RWPE2 (cell line): ENCODE measurements at regions not wholly inside any gene's neighbourhood (a gene's known extent, or its start where the extent isn't known, plus 50 kb on each side); places are given as distances from the start of the nearest gene placed in this dataset.
"Not testable (repeated sequence)": the region's sequence is repeated elsewhere in the genome, so short reads cannot be mapped to it uniquely, and the experiment has no call there.

Experiments
- ATAC-seq: fragments of 200-7000 bp; cut with Tn5 transposase; 3 replicates; pipeline ENCODE4 v1.9.1; 2021; ENCODE audit warnings: low read depth
- DNase-seq: peaks from one replicate; pipeline ENCODE4 v3.0.0-alpha.2; 2020; ENCODE audit warnings: low spot score
- H3K27ac ChIP-seq: fragments of 450-650 bp; 2 replicates; pipeline ENCODE4 v1.5.1; 2017; ENCODE audit warnings: mild to moderate bottlenecking; ENCODE audit not compliant: poor library complexity, severe bottlenecking
- H3K27me3 ChIP-seq: fragments of 250-450 bp; sonication (Bioruptor Pico); 2 replicates; pipeline ENCODE4 v1.5.1; 2021; ENCODE audit warnings: mild to moderate bottlenecking, moderate library complexity; ENCODE audit not compliant: insufficient read depth, poor library complexity, severe bottlenecking
- H3K36me3 ChIP-seq: fragments of 250-450 bp; sonication (Bioruptor Pico); 2 replicates; pipeline ENCODE4 v1.5.1; 2020; ENCODE audit warnings: low read depth, mild to moderate bottlenecking, moderate library complexity
- H3K4me1 ChIP-seq: fragments of 250-450 bp; sonication (Bioruptor Pico); 2 replicates; pipeline ENCODE4 v1.5.1; 2021; ENCODE audit warnings: mild to moderate bottlenecking, moderate library complexity; ENCODE audit not compliant: insufficient read depth, poor library complexity, severe bottlenecking
- H3K4me3 ChIP-seq: fragments of 250-450 bp; sonication (Bioruptor Pico); 2 replicates; pipeline ENCODE4 v1.5.1; 2021; ENCODE audit warnings: mild to moderate bottlenecking, moderate library complexity; ENCODE audit not compliant: severe bottlenecking
- H3K9me3 ChIP-seq: fragments of 250-450 bp; sonication (Bioruptor Pico); 2 replicates; pipeline ENCODE4 v1.5.1; 2021; ENCODE audit warnings: mild to moderate bottlenecking, moderate library complexity; ENCODE audit not compliant: severe bottlenecking
- TF ChIP-seq, protein P1 (sequence below): fragments of 450-650 bp; IDR thresholded peaks from one replicate; pipeline ENCODE4 v1.5.1; 2017; ENCODE audit warnings: mild to moderate bottlenecking, moderate library complexity; ENCODE audit not compliant: poor library complexity, severe bottlenecking

GRCh38 chr7:83814480-83814879 lies 165.5 kb upstream of the SEMA3E start:
- no peaks in the 10 kb centered on the region for H3K9me3 ChIP-seq
- DNase-seq (no peak), ATAC-seq (no peak)
- H3K4me1 ChIP-seq = no peaks in the 10 kb centered on the region
- H3K36me3 ChIP-seq = no peaks in the 10 kb centered on the region
- no peaks in the 10 kb centered on the region for H3K27me3 ChIP-seq
- no peak overlapping the region for H3K4me3 ChIP-seq
- H3K27ac ChIP-seq = no peak overlapping the region
- TF ChIP-seq, protein P1, sequence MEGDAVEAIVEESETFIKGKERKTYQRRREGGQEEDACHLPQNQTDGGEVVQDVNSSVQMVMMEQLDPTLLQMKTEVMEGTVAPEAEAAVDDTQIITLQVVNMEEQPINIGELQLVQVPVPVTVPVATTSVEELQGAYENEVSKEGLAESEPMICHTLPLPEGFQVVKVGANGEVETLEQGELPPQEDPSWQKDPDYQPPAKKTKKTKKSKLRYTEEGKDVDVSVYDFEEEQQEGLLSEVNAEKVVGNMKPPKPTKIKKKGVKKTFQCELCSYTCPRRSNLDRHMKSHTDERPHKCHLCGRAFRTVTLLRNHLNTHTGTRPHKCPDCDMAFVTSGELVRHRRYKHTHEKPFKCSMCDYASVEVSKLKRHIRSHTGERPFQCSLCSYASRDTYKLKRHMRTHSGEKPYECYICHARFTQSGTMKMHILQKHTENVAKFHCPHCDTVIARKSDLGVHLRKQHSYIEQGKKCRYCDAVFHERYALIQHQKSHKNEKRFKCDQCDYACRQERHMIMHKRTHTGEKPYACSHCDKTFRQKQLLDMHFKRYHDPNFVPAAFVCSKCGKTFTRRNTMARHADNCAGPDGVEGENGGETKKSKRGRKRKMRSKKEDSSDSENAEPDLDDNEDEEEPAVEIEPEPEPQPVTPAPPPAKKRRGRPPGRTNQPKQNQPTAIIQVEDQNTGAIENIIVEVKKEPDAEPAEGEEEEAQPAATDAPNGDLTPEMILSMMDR = no peak

DNA sequence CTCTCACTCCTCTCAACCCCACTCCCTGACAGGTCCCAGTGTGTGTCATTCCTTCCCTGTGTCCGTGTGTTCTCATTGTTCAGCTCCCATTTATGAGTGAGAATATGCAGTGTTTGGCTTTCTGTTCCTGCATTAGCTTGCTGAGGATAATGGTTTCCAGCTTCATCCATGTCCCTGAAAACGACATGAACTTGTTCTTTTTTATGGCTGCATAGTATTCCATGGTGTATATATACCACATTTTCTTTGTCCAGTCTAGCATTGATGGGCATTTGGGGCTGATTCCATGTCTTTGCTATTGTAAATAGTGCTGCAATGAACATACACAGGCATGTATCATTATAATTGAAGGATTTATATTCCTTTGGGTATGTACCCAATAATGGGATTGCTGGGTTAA lies 163.6 kb upstream of the SEMA3E start:
- not testable (repeated sequence) for H3K27ac ChIP-seq, H3K36me3 ChIP-seq, ATAC-seq, H3K4me3 ChIP-seq, DNase-seq, H3K27me3 ChIP-seq, H3K9me3 ChIP-seq, H3K4me1 ChIP-seq

GRCh38 chr7:83808982-83809381 lies 160.0 kb upstream of the SEMA3E start:
- ATAC-seq (no peak), DNase-seq (no peak)
- H3K4me1 ChIP-seq = no peaks in the 10 kb centered on the region
- no peak overlapping the region for H3K27ac ChIP-seq
- TF ChIP-seq, protein P1 = no peak
- no peak overlapping the region for H3K4me3 ChIP-seq
- no peaks in the 10 kb centered on the region for H3K36me3 ChIP-seq
- no peaks in the 10 kb centered on the region for H3K27me3 ChIP-seq
- no peaks in the 10 kb centered on the region for H3K9me3 ChIP-seq

DNA sequence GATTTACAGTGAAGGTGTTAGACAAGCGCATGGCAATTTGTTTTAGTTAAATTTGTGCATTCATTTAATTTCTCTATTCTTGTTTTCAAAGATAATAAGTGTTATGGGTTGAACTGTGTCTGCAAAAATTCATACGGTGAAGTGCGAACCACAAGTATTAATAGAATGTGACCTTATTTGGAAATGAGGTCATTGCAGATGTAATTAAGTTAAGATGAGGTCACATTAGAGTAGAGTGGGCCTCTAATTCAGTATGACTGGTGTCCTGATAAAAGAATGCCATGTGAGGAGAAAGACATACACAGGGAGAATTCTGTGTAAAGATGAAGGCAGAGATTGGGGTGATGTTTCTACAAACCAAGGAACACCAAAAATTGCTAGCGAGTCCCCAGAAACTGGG lies 158.8 kb upstream of the SEMA3E start:
- Histone ChIP-seq H3K4me1 (no peaks in the 10 kb centered on the region), H3K36me3 (no peaks in the 10 kb centered on the region), H3K9me3 (no peaks in the 10 kb centered on the region), H3K27me3 (no peaks in the 10 kb centered on the region), H3K27ac (no peak overlapping the region), H3K4me3 (no peak overlapping the region)
- no peak for ATAC-seq
- TF ChIP-seq, protein P1 = no peak
- DNase-seq = no peak

GRCh38 chr7:83806538-83806937 lies 157.6 kb upstream of the SEMA3E start:
- no peaks in the 10 kb centered on the region for H3K9me3 ChIP-seq

More at GRCh38 chr7:83806538-83806937, 157.6 kb upstream of the SEMA3E start:
- DNase-seq (no peak), ATAC-seq (no peak)
- no peaks in the 10 kb centered on the region for H3K4me1 ChIP-seq
- no peaks in the 10 kb centered on the region for H3K27me3 ChIP-seq
- no peaks in the 10 kb centered on the region for H3K36me3 ChIP-seq
- no peak overlapping the region for H3K4me3 ChIP-seq
- TF ChIP-seq, protein P1 = no peak
- no peak overlapping the region for H3K27ac ChIP-seq
